ENCODE measurements at regions not wholly inside any gene's neighbourhood (a gene's known extent, or its start where the extent isn't known, plus 50 kb on each side); places are given as distances from the start of the nearest gene placed in this dataset.
"Not testable (repeated sequence)": the region's sequence is repeated elsewhere in the genome, so short reads cannot be mapped to it uniquely, and the experiment has no call there.

DNA sequence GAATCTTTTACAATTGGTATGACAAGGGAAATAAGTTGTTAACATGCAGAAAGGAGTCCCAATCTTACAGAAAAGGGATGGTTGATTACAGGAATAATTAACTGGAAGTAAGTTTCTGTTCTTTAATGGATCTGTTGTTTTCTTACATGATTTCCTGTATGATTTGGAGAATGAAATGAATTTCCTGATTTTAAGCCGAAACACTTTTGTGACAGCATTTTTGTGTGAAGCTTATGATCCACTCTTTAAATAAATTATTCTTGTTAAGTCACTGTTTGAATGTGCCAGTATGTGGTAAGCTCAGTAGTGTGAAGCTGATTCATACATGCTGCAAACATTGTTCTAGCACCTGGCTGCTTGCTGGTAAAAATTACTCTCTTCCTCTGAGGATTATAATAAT is 516.2 kb downstream of the DCDC2C start:
- ATAC-seq (ENCODE audit: insufficient number of reproducible peaks, low FRiP score, low read depth) (no peak), DNase-seq (ENCODE audit: low spot score) (no peak)
- Histone ChIP-seq H3K9me3 (no peaks in the 10 kb centered on the region), H3K36me3 (no peaks in the 10 kb centered on the region), H3K27ac (no peak overlapping the region), H3K4me3 (no peak overlapping the region), H3K4me1 (ENCODE audit: control insufficient read depth in 1 of 2, low read depth in 2 of 2) (no peaks in the 10 kb centered on the region), H3K27me3 (replicated peaks; ENCODE audit: insufficient read depth) (no peaks in the 10 kb centered on the region)
- TF ChIP-seq, protein P1, sequence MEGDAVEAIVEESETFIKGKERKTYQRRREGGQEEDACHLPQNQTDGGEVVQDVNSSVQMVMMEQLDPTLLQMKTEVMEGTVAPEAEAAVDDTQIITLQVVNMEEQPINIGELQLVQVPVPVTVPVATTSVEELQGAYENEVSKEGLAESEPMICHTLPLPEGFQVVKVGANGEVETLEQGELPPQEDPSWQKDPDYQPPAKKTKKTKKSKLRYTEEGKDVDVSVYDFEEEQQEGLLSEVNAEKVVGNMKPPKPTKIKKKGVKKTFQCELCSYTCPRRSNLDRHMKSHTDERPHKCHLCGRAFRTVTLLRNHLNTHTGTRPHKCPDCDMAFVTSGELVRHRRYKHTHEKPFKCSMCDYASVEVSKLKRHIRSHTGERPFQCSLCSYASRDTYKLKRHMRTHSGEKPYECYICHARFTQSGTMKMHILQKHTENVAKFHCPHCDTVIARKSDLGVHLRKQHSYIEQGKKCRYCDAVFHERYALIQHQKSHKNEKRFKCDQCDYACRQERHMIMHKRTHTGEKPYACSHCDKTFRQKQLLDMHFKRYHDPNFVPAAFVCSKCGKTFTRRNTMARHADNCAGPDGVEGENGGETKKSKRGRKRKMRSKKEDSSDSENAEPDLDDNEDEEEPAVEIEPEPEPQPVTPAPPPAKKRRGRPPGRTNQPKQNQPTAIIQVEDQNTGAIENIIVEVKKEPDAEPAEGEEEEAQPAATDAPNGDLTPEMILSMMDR (IDR thresholded peaks at IDR 0.05): no peak

DNA sequence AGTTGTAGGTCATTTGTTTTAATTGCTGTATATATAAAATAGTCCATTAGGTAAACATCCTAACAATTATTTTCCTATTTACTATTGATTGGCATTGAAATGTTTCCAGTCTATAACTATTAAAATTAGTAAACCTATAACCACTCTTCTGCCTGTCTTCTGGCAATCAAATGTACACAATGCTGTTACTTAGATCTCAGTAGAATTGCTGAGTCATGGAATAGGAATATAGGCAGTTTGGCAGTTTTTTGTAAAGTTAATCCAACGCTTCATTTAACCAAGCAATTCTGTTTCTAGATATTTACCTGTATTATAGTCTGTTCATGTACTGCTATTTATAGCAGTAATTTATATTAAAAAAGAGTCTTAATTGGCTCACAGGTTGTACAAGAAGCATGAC is 518.1 kb downstream of the DCDC2C start:
- Histone ChIP-seq H3K27me3 (replicated peaks; ENCODE audit: insufficient read depth) (no peaks in the 10 kb centered on the region), H3K9me3 (no peaks in the 10 kb centered on the region), H3K4me3 (no peak overlapping the region), H3K27ac (no peak overlapping the region), H3K36me3 (no peaks in the 10 kb centered on the region), H3K4me1 (ENCODE audit: control insufficient read depth in 1 of 2, low read depth in 2 of 2) (no peaks in the 10 kb centered on the region)
- DNase-seq (ENCODE audit: low spot score) (no peak), ATAC-seq (ENCODE audit: insufficient number of reproducible peaks, low FRiP score, low read depth) (no peak)
- TF ChIP-seq, protein P1 (IDR thresholded peaks at IDR 0.05): no peak

DNA sequence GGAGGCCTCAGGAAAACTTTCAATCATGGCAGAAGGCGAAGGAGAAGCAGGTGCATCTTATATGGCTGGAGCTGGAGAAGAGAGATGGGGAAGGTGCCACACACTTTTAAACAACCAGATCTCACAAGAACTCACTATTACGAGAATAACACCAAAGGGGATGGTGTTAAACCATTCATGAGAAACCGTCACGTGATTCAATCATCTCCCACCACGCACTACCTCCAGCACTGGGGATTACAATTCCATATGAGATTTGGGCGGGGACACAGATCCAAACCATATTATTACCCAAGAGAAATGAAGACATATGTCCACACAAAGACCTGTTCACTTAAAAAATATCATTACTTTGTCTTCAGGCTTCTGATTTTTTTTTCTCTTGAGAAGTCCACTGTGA is 518.5 kb downstream of the DCDC2C start:
- no peak overlapping the region for H3K4me3 ChIP-seq
- TF ChIP-seq, protein P1 (IDR thresholded peaks at IDR 0.05): no peak
- H3K27ac ChIP-seq: no peak overlapping the region
- ATAC-seq (ENCODE audit: insufficient number of reproducible peaks, low FRiP score, low read depth) (no peak), DNase-seq (ENCODE audit: low spot score) (no peak)
- no peaks in the 10 kb centered on the region for H3K27me3 ChIP-seq (replicated peaks; ENCODE audit: insufficient read depth)
- H3K36me3 ChIP-seq: no peaks in the 10 kb centered on the region
- no peaks in the 10 kb centered on the region for H3K9me3 ChIP-seq
- no peaks in the 10 kb centered on the region for H3K4me1 ChIP-seq (ENCODE audit: control insufficient read depth in 1 of 2, low read depth in 2 of 2)

DNA sequence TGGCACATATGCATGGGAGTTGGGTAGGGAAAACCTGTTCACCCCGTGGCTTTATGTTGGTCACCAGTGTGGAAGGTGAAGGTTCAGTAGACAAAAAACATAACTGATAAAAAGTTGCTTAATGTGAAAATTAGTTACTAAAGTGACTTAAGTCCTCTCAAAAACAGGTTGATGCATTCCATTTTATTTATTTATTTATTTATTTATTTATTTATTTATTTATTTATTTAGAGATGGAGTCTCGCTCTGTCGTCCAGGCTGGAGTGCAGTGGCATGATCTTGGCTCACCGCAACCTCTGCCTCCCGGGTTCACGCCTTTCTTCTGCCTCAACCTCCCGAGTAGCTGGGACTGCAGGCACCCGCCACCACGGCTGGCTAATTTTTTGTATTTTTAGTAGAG is 541.0 kb downstream of the DCDC2C start:
- H3K36me3 ChIP-seq; ATAC-seq (ENCODE audit: insufficient number of reproducible peaks, low FRiP score, low read depth): not testable (repeated sequence)

DNA sequence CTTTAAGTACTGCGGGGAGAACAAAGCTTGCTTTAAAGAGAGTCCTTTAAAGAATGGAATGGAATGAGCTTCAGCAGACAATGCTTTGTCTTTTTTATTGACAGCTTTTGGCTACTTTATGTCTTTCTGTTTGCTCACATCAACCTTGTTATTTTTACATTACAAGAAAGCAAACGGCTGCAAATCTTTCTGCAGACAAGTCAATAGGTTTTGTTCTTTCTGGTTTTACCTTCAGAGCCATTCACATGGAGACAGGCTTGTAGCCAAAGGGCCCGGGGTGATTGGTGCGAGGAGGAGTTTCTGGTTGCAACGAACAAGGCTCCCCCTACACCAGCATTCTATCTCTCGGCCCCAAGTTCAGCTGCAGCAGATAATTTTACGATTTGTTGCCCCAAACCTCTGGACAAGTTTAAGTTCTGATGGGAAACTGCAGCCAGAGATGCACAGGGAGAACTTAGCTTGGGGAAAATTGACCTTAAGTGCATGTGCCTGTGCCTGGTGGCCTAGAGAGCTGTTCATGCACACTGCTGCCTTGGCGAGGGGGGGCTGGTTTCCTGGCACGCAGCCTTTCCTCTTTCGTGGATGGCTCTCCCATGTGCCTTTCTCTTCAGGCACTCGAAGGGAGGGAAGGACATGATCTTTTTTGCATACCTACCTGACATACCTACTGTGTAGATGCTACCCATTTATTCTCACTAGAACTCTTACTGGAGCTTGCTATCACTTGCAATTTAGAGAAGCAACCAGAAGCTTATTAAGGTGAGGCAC is 543.2 kb downstream of the DCDC2C start:
- TF ChIP-seq, protein P1 (IDR thresholded peaks at IDR 0.05): no peak
- Histone ChIP-seq H3K9me3 (no peaks in the 10 kb centered on the region), H3K4me3 (no peak overlapping the region), H3K27ac (no peak overlapping the region), H3K27me3 (replicated peaks; ENCODE audit: insufficient read depth) (no peaks in the 10 kb centered on the region), H3K36me3 (no peaks in the 10 kb centered on the region), H3K4me1 (ENCODE audit: control insufficient read depth in 1 of 2, low read depth in 2 of 2) (no peaks in the 10 kb centered on the region)
- DNase-seq (ENCODE audit: low spot score) (no peak), ATAC-seq (ENCODE audit: insufficient number of reproducible peaks, low FRiP score, low read depth) (no peak)

More for the DNA sequence above, 541.0 kb downstream of the DCDC2C start:
- H3K27me3 ChIP-seq (replicated peaks; ENCODE audit: insufficient read depth); H3K4me1 ChIP-seq (ENCODE audit: control insufficient read depth in 1 of 2, low read depth in 2 of 2); H3K27ac ChIP-seq; DNase-seq (ENCODE audit: low spot score); H3K4me3 ChIP-seq; H3K9me3 ChIP-seq: not testable (repeated sequence)

DNA sequence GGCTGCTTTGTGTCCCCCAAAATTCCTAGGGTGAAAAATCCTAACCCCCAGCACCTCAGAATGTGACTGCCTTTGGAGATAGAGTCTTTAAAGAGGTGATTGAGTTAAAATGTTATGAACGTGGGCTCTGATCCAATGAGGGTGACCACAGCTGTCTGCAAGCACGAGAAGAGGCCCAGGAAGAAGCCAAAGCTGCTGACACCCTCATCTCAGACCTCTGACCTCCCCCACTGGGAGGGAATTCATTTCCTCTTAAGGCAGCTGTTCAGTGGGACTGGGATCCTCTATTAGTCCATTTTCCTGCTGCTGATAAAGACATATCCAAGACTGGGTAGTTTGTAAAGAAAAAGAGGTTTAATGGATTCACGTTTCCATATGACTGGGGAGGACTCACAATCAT is 544.4 kb downstream of the DCDC2C start:
- Histone ChIP-seq H3K9me3 (no peaks in the 10 kb centered on the region), H3K4me3 (no peak overlapping the region), H3K36me3 (no peaks in the 10 kb centered on the region), H3K27ac (no peak overlapping the region), H3K4me1 (ENCODE audit: control insufficient read depth in 1 of 2, low read depth in 2 of 2) (no peaks in the 10 kb centered on the region), H3K27me3 (replicated peaks; ENCODE audit: insufficient read depth) (no peaks in the 10 kb centered on the region)
- ATAC-seq (ENCODE audit: insufficient number of reproducible peaks, low FRiP score, low read depth) (no peak), DNase-seq (ENCODE audit: low spot score) (no peak)
- TF ChIP-seq, protein P1 (IDR thresholded peaks at IDR 0.05): no peak

Data from thoracic aorta (tissue), 2 donors.